ENCODE measurements at regions not wholly inside any gene's neighbourhood (a gene's known extent, or its start where the extent isn't known, plus 50 kb on each side); places are given as distances from the start of the nearest gene placed in this dataset.
"Not testable (repeated sequence)": the region's sequence is repeated elsewhere in the genome, so short reads cannot be mapped to it uniquely, and the experiment has no call there.

- Histone ChIP-seq H3K27ac (no peak overlapping the region), H3K4me1 (replicated peaks) (no peaks in the 10 kb centered on the region), H3K36me3 (no peaks in the 10 kb centered on the region), H3K27me3 (replicated peaks) (no peaks in the 10 kb centered on the region), H3K4me3 (no peak overlapping the region), H3K9me3 (replicated peaks) (no peaks in the 10 kb centered on the region)
- no peak for DNase-seq (ENCODE audit: low read depth in 1 of 2, low spot score in 2 of 2)
Observed at GRCh38 chr3:11739706-11740105, 96.0 kb upstream of the VGLL4 start.

GRCh38 chr3:11739123-11739522 lies 95.4 kb upstream of the VGLL4 start:
- Histone ChIP-seq H3K27ac (no peak overlapping the region), H3K4me3 (no peak overlapping the region), H3K4me1 (replicated peaks) (no peaks in the 10 kb centered on the region), H3K27me3 (replicated peaks) (no peaks in the 10 kb centered on the region), H3K36me3 (no peaks in the 10 kb centered on the region), H3K9me3 (replicated peaks) (no peaks in the 10 kb centered on the region)
- no peak for DNase-seq (ENCODE audit: low read depth in 1 of 2, low spot score in 2 of 2)

- Histone ChIP-seq H3K27ac (no peak overlapping the region), H3K27me3 (replicated peaks) (no peaks in the 10 kb centered on the region), H3K4me3 (no peak overlapping the region), H3K9me3 (replicated peaks) (no peaks in the 10 kb centered on the region), H3K4me1 (replicated peaks) (no peaks in the 10 kb centered on the region), H3K36me3 (no peaks in the 10 kb centered on the region)
- no peak for DNase-seq (ENCODE audit: low read depth in 1 of 2, low spot score in 2 of 2)
Observed at GRCh38 chr3:11737742-11738141, 94.0 kb upstream of the VGLL4 start.

GRCh38 chr3:11736136-11736833 lies 92.6 kb upstream of the VGLL4 start:
- H3K27ac ChIP-seq = no peak overlapping the region
- no peaks in the 10 kb centered on the region for H3K36me3 ChIP-seq
- DNase-seq (ENCODE audit: low read depth in 1 of 2, low spot score in 2 of 2) = no peak
- H3K4me1 ChIP-seq (replicated peaks) = no peaks in the 10 kb centered on the region
- H3K27me3 ChIP-seq (replicated peaks) = no peaks in the 10 kb centered on the region
- H3K4me3 ChIP-seq = no peak overlapping the region
- no peaks in the 10 kb centered on the region for H3K9me3 ChIP-seq (replicated peaks)

GRCh38 chr3:11735638-11736037 lies 91.9 kb upstream of the VGLL4 start:
- Histone ChIP-seq H3K4me3 (no peak overlapping the region), H3K36me3 (no peaks in the 10 kb centered on the region), H3K27ac (no peak overlapping the region), H3K9me3 (replicated peaks) (no peaks in the 10 kb centered on the region), H3K27me3 (replicated peaks) (no peaks in the 10 kb centered on the region), H3K4me1 (replicated peaks) (no peaks in the 10 kb centered on the region)
- DNase-seq (ENCODE audit: low read depth in 1 of 2, low spot score in 2 of 2) = no peak

GRCh38 chr3:11735111-11735510 lies 91.4 kb upstream of the VGLL4 start:
- not testable (repeated sequence) for H3K9me3 ChIP-seq (replicated peaks); H3K4me1 ChIP-seq (replicated peaks); H3K36me3 ChIP-seq; H3K4me3 ChIP-seq; DNase-seq (ENCODE audit: low read depth in 1 of 2, low spot score in 2 of 2); H3K27ac ChIP-seq; H3K27me3 ChIP-seq (replicated peaks)

GRCh38 chr3:11733914-11734313 lies 90.2 kb upstream of the VGLL4 start:
- H3K4me3 ChIP-seq = no peak overlapping the region

GRCh38 chr3:11727207-11727606 lies 83.5 kb upstream of the VGLL4 start:
- Histone ChIP-seq H3K27ac (no peak overlapping the region), H3K9me3 (replicated peaks) (no peaks in the 10 kb centered on the region), H3K4me3 (no peak overlapping the region), H3K36me3 (no peaks in the 10 kb centered on the region), H3K27me3 (replicated peaks) (0 out of 2 replicates have a peak, but pooled peaks cover 4% of the 10 kb centered on the region), H3K4me1 (replicated peaks) (no peaks in the 10 kb centered on the region)
- DNase-seq (ENCODE audit: low read depth in 1 of 2, low spot score in 2 of 2) = no peak

More at GRCh38 chr3:11733914-11734313, 90.2 kb upstream of the VGLL4 start:
- H3K9me3 ChIP-seq (replicated peaks) = no peaks in the 10 kb centered on the region
- DNase-seq (ENCODE audit: low read depth in 1 of 2, low spot score in 2 of 2) = no peak
- H3K27me3 ChIP-seq (replicated peaks) = no peaks in the 10 kb centered on the region
- no peak overlapping the region for H3K27ac ChIP-seq
- no peaks in the 10 kb centered on the region for H3K4me1 ChIP-seq (replicated peaks)
- no peaks in the 10 kb centered on the region for H3K36me3 ChIP-seq

GRCh38 chr3:11726146-11726545 lies 82.4 kb upstream of the VGLL4 start:
- Histone ChIP-seq H3K9me3 (replicated peaks) (no peaks in the 10 kb centered on the region), H3K27me3 (replicated peaks) (0 out of 2 replicates have a peak, but pooled peaks cover 4% of the 10 kb centered on the region), H3K4me3 (no peak overlapping the region), H3K4me1 (replicated peaks) (peaks cover 1% of the 10 kb centered on the region), H3K36me3 (no peaks in the 10 kb centered on the region), H3K27ac (no peak overlapping the region)
- DNase-seq (ENCODE audit: low read depth in 1 of 2, low spot score in 2 of 2) = no peak

GRCh38 chr3:11725340-11725641 lies 81.6 kb upstream of the VGLL4 start:
- H3K27me3 ChIP-seq (replicated peaks); H3K4me3 ChIP-seq; H3K36me3 ChIP-seq; H3K27ac ChIP-seq; H3K9me3 ChIP-seq (replicated peaks); DNase-seq (ENCODE audit: low read depth in 1 of 2, low spot score in 2 of 2): not testable (repeated sequence)
- peaks cover 10% of the 10 kb centered on the region for H3K4me1 ChIP-seq (replicated peaks)

- no peaks in the 10 kb centered on the region for H3K9me3 ChIP-seq (replicated peaks)
Observed at GRCh38 chr3:11724615-11725339, 81.1 kb upstream of the VGLL4 start.

GRCh38 chr3:11721479-11721878 lies 77.8 kb upstream of the VGLL4 start:
- Histone ChIP-seq H3K4me1 (replicated peaks) (peaks cover 26% of the 10 kb centered on the region), H3K9me3 (replicated peaks) (no peaks in the 10 kb centered on the region), H3K27ac (no peak overlapping the region), H3K4me3 (no peak overlapping the region), H3K27me3 (replicated peaks) (0 out of 2 replicates have a peak, but pooled peaks cover 4% of the 10 kb centered on the region), H3K36me3 (peaks cover 11% of the 10 kb centered on the region; the same call in 1 of the 2 replicates)
- no peak for DNase-seq (ENCODE audit: low read depth in 1 of 2, low spot score in 2 of 2)

More at GRCh38 chr3:11724615-11725339, 81.1 kb upstream of the VGLL4 start:
- DNase-seq (ENCODE audit: low read depth in 1 of 2, low spot score in 2 of 2) = no peak
- Histone ChIP-seq H3K27ac (no peak overlapping the region), H3K4me1 (replicated peaks) (peaks cover 15% of the 10 kb centered on the region), H3K27me3 (replicated peaks) (0 out of 2 replicates have a peak, but pooled peaks cover 4% of the 10 kb centered on the region), H3K36me3 (0 out of 2 replicates have a peak, but pooled peaks cover 3% of the 10 kb centered on the region), H3K4me3 (no peak overlapping the region)

- H3K27ac ChIP-seq = no peak overlapping the region
- H3K4me1 ChIP-seq (replicated peaks) = peaks cover 27% of the 10 kb centered on the region
- H3K9me3 ChIP-seq (replicated peaks) = no peaks in the 10 kb centered on the region
- H3K36me3 ChIP-seq = peaks cover 11% of the 10 kb centered on the region; the same call in 1 of the 2 replicates
- H3K27me3 ChIP-seq (replicated peaks) = 0 out of 2 replicates have a peak, but pooled peaks cover 1% of the 10 kb centered on the region
- H3K4me3 ChIP-seq = peak overlapping the region; percentile 85
- no peak for DNase-seq (ENCODE audit: low read depth in 1 of 2, low spot score in 2 of 2)
Observed at GRCh38 chr3:11720917-11721411, 77.2 kb upstream of the VGLL4 start.

GRCh38 chr3:11720304-11720898 lies 76.7 kb upstream of the VGLL4 start:
- Histone ChIP-seq H3K4me1 (replicated peaks) (peaks cover 27% of the 10 kb centered on the region), H3K4me3 (peak overlapping the region; percentile 85), H3K27me3 (replicated peaks) (no peaks in the 10 kb centered on the region), H3K27ac (no peak overlapping the region), H3K36me3 (peaks cover 11% of the 10 kb centered on the region; the same call in 1 of the 2 replicates), H3K9me3 (replicated peaks) (no peaks in the 10 kb centered on the region)
- DNase-seq (ENCODE audit: low read depth in 1 of 2, low spot score in 2 of 2) = peak; percentile 56 to 58

Data from SJSA1 (cell line).